CD4-positive, alpha-beta memory T cell (primary cell): ENCODE measurements at regions not wholly inside any gene's neighbourhood (a gene's known extent, or its start where the extent isn't known, plus 50 kb on each side); places are given as distances from the start of the nearest gene placed in this dataset.
"Not testable (repeated sequence)": the region's sequence is repeated elsewhere in the genome, so short reads cannot be mapped to it uniquely, and the experiment has no call there.

Experiments
- CTCF ChIA-PET: fragments of 350-600 bp; sonication (Branson Sonifier 250); formaldehyde crosslinking; loops from one replicate; lab custom pipeline; 2021; ENCODE audit warnings: inconsistent platforms; ENCODE audit not compliant: partially characterized antibody; lab: Charles Lee
- POLR2A ChIA-PET: fragments of 350-600 bp; sonication (Branson Sonifier 250); formaldehyde crosslinking; loops from one replicate; lab custom pipeline; 2021; ENCODE audit not compliant: partially characterized antibody; lab: Charles Lee
- DNase-seq, 5 donors: peaks; one replicate each; pipeline versions ENCODE4 v3.0.0 to v3.0.0-alpha.2; 2020 to 2022; ENCODE audit warnings: mixed read lengths in 1 of 5
- H3K27ac ChIP-seq: one replicate; pipeline ENCODE4 v1.7.0; 2013; ENCODE audit warnings: low read depth, low read length
- H3K27me3 ChIP-seq: 2 replicates; pipeline ENCODE4 v1.7.0; 2013; ENCODE audit warnings: mild to moderate bottlenecking, low read length, moderate library complexity; ENCODE audit not compliant: insufficient read depth
- H3K36me3 ChIP-seq: 2 replicates; pipeline ENCODE4 v1.7.0; 2013; ENCODE audit warnings: mild to moderate bottlenecking, low read length, moderate library complexity; ENCODE audit not compliant: insufficient read depth
- H3K4me1 ChIP-seq: 2 replicates; pipeline ENCODE4 v1.7.0; 2013; ENCODE audit warnings: mild to moderate bottlenecking, low read length, moderate library complexity; ENCODE audit not compliant: insufficient read depth
- H3K4me3 ChIP-seq, 2 donors: one replicate each; pipeline ENCODE4 v1.7.0; 2013; ENCODE audit warnings: low read length in 2 of 2, mild to moderate bottlenecking in 1 of 2
- H3K9me3 ChIP-seq, 2 donors: one replicate each; pipeline ENCODE4 v1.7.0; 2013; ENCODE audit warnings: low read length in 2 of 2, control low read depth in 1 of 2; ENCODE audit not compliant: control insufficient read depth in 1 of 2
- H3K27ac Mint-ChIP-seq, 7 donors: one replicate each; pipeline ENCODE4 v1.8.0; 2020 to 2021; ENCODE audit warnings: mixed read lengths in 7 of 7, mild to moderate bottlenecking in 6 of 7, inconsistent platforms in 3 of 7, moderate library complexity in 3 of 7
- H3K27me3 Mint-ChIP-seq, 2 donors: one replicate each; pipeline ENCODE4 v1.8.0; 2020 to 2021; ENCODE audit warnings: mixed read lengths in 2 of 2
- H3K36me3 Mint-ChIP-seq, 2 donors: one replicate each; pipeline ENCODE4 v1.8.0; 2020 to 2021; ENCODE audit warnings: mixed read lengths in 2 of 2, inconsistent platforms in 1 of 2, mild to moderate bottlenecking in 1 of 2
- H3K4me1 Mint-ChIP-seq, 4 donors: one replicate each; pipeline ENCODE4 v1.8.0; 2020 to 2021; ENCODE audit warnings: mixed read lengths in 4 of 4, mild to moderate bottlenecking in 1 of 4
- H3K4me3 Mint-ChIP-seq, 8 donors: one replicate each; pipeline ENCODE4 v1.8.0; 2020 to 2021; ENCODE audit warnings: mixed read lengths in 8 of 8, mild to moderate bottlenecking in 7 of 8, moderate library complexity in 6 of 8, inconsistent platforms in 3 of 8
- H3K9me3 Mint-ChIP-seq, 8 donors: one replicate each; pipeline ENCODE4 v1.8.0; 2020 to 2021; ENCODE audit warnings: mixed read lengths in 8 of 8, mild to moderate bottlenecking in 5 of 8, inconsistent platforms in 3 of 8, moderate library complexity in 1 of 8
- intact Hi-C: fragments of 100-400 bp; cut with micrococcal nuclease; formaldehyde crosslinking; loops from one replicate; pipeline ENCODE4 v1.15.1; 2023

DNA sequence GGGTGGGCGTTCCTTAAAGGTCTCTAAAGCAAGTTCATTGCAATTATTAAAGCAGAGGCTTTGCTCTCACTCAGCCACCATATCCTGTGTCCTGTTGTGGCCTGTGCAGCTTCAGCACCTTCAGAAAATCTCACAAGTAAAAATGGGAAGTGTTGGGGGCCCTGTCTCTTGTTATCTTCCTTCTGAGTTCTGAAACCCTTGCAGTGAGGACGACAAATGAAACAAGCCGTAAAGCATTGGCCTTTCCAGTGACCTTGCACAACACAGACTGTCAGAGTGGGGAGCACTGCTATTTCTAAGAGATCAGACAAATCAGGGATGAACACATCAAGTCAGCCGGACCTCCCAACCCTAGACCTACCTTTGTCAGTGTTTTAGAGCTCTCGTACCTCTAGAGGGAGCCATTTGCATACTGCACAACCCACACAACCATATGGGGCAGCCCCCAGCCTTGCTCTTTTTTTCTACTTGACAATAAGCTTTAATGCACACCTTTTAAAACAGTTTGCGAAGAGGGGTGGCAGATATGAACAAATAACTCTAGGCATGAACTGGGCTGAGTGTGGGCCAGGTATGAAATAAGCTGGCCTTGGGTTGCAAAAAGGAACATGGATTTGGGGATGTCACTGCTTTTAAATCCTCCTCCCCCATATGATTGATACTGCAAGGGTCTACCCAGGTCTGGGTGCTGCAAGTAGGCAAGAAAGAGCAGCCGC is 89.8 kb downstream of the KATNIP start:
- DNase-seq: peak in 1 of 5 donors; percentile 8
- no peaks in the 10 kb centered on the region for H3K27me3 Mint-ChIP-seq
- H3K27ac ChIP-seq: no peak overlapping the region
- no peaks in the 10 kb centered on the region for H3K9me3 ChIP-seq
- H3K36me3 ChIP-seq: no peaks in the 10 kb centered on the region
- intact Hi-C loops: no loop called here
- peaks cover 0 to 3% (median 0%) of the 10 kb centered on the region in 8 donors for H3K9me3 Mint-ChIP-seq
- H3K27me3 ChIP-seq: no peaks in the 10 kb centered on the region
- H3K4me1 Mint-ChIP-seq: peaks cover 0 to 10% (median 2%) of the 10 kb centered on the region in 4 donors
- H3K4me1 ChIP-seq: no peaks in the 10 kb centered on the region
- H3K27ac Mint-ChIP-seq: no peak overlapping the region
- no peak overlapping the region for H3K4me3 ChIP-seq
- ChIA-PET CTCF (interaction anchor here (0.6 to 1.4 kb wide), 5 partner anchors 28 to 431 kb away, joined by 3 to 7 read pairs (median 3); no protein-coding TSS in a partner anchor), POLR2A (no interaction called here)
- peaks cover 14 to 48% of the 10 kb centered on the region in 2 donors for H3K36me3 Mint-ChIP-seq
- no peak overlapping the region for H3K4me3 Mint-ChIP-seq

DNA sequence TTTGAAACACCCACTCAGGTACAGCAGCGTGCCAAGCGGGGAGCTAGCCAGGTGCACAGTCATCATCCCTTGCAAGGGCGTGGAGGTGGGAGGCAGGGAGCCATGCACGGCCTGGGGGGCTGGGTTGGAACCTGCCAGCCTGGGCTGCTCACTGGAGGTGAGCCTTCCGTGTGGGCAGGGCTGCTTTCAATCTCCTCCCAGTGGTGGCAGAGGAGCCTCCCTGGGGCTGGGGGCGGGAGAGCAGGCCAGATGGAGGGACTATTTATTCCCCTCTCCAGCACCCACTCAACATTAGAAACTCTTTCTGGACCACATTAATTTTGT is 90.3 kb downstream of the KATNIP start:
- H3K9me3 Mint-ChIP-seq: peaks cover 0 to 3% (median 0%) of the 10 kb centered on the region in 8 donors
- no peak overlapping the region for H3K27ac ChIP-seq
- no peak overlapping the region for H3K4me3 ChIP-seq
- no peak overlapping the region for H3K27ac Mint-ChIP-seq
- peaks cover 14 to 48% of the 10 kb centered on the region in 2 donors for H3K36me3 Mint-ChIP-seq
- no peak overlapping the region for H3K4me3 Mint-ChIP-seq
- peaks cover 0 to 8% (median 2%) of the 10 kb centered on the region in 4 donors for H3K4me1 Mint-ChIP-seq
- intact Hi-C loops: no loop called here
- ChIA-PET POLR2A (no interaction called here), CTCF (interaction anchor here (1.1 to 1.2 kb wide), 3 partner anchors 19 to 430 kb away, joined by 3 to 7 read pairs (median 3); no protein-coding TSS in a partner anchor)
- no peaks in the 10 kb centered on the region for H3K36me3 ChIP-seq
- no peaks in the 10 kb centered on the region for H3K27me3 Mint-ChIP-seq
- no peaks in the 10 kb centered on the region for H3K9me3 ChIP-seq
- no peak for DNase-seq
- no peaks in the 10 kb centered on the region for H3K27me3 ChIP-seq
- H3K4me1 ChIP-seq: no peaks in the 10 kb centered on the region

DNA sequence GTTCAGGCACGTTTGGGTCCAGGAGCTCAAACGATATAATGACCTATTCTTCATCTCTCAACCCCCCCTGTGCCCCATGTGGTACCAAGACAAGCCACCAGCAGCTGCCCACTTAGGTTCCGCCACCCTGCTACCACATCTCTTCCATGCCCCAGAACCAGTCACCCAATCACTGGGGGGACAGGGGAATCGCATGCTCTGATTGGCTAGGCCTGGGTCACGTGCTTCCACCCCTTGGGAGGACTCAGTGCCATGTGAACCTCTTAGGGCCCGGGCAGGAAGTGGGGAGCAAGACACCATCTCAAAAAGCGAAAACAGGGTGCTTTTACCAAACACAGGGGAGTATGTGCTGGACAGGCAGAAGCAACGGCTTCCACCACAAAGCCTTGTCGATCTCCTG is 91.3 kb downstream of the KATNIP start:
- intact Hi-C loops: no loop called here

DNA sequence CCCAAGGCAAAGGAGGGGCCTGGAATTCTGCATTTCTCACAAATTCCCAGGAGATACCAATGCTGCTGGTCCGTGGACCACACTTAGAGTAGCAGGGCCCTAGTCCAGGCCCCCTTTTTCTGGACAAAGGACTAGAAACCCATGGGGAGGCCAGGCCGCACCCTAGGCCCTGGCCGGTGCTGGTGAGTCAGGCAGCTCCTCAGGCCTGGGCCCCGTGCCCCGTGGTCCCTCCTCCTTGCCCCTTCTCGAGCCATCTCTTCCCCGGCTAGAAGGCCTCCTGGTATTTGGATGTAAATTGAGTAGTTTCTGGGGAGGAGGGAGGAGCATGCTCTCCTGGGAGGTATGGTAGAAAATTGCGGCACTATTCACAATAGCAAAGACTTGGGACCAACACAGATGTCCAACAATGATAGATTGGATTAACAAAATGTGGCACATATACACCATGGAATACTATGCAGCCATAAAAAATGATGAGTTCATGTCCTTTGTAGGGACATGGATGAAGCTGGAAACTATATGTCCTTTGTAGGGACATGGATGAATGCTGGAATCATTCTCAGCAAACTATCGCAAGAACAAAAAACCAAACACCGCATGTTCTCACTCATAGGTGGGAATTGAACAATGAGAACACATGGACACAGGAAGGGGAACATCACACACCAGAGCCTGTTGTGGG is 91.9 kb downstream of the KATNIP start:
- H3K4me3 Mint-ChIP-seq, intact Hi-C loops, H3K36me3 ChIP-seq, H3K9me3 ChIP-seq, H3K27me3 ChIP-seq, H3K9me3 Mint-ChIP-seq, H3K27ac ChIP-seq, POLR2A ChIA-PET, H3K27ac Mint-ChIP-seq, CTCF ChIA-PET, H3K4me3 ChIP-seq, H3K4me1 Mint-ChIP-seq, H3K27me3 Mint-ChIP-seq, DNase-seq, H3K4me1 ChIP-seq: not testable (repeated sequence)
- peaks cover 14 to 47% of the 10 kb centered on the region in 2 donors for H3K36me3 Mint-ChIP-seq

More for the DNA sequence above, 91.3 kb downstream of the KATNIP start:
- H3K36me3 ChIP-seq: no peaks in the 10 kb centered on the region
- Mint-ChIP-seq H3K4me3 (no peak overlapping the region), H3K27ac (no peak overlapping the region), H3K4me1 (peaks cover 0 to 5% (median 1%) of the 10 kb centered on the region in 4 donors), H3K36me3 (peaks cover 14 to 48% of the 10 kb centered on the region in 2 donors), H3K9me3 (peaks cover 0 to 3% (median 0%) of the 10 kb centered on the region in 8 donors), H3K27me3 (no peaks in the 10 kb centered on the region)
- DNase-seq: no peak
- ChIA-PET POLR2A (no interaction called here), CTCF (interaction anchor here (0.6 to 1.2 kb wide), 2 partner anchors 20 to 139 kb away, joined by 3 read pairs; no protein-coding TSS in a partner anchor)
- no peaks in the 10 kb centered on the region for H3K27me3 ChIP-seq
- no peaks in the 10 kb centered on the region for H3K9me3 ChIP-seq
- no peaks in the 10 kb centered on the region for H3K4me1 ChIP-seq
- H3K27ac ChIP-seq: no peak overlapping the region
- H3K4me3 ChIP-seq: no peak overlapping the region

DNA sequence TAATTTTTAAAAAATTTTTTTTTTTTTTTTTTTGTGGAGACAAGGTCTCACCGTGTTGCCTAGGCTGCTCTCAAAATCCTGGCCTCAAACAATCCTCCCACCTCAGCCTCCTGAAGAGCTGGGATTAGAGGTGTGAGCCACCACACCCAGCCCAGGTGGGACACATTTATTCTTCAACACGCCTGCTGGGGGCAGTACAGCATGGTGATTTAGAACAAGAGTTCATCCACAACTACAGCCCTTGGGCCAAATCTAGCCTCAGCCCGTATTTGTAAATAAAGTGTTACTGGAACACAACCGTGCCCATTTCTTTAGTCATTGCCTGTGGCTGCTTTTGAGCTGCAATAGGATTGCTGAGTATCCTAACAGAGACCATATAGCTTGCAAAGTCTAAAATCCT is 92.8 kb downstream of the KATNIP start:
- Mint-ChIP-seq H3K4me1 (no peaks in the 10 kb centered on the region), H3K27ac (no peak overlapping the region), H3K36me3 (peaks cover 10 to 42% of the 10 kb centered on the region in 2 donors), H3K4me3 (no peak overlapping the region), H3K27me3 (no peaks in the 10 kb centered on the region), H3K9me3 (peaks cover 0 to 3% (median 0%) of the 10 kb centered on the region in 8 donors)
- no peak overlapping the region for H3K27ac ChIP-seq
- no peak overlapping the region for H3K4me3 ChIP-seq
- no peaks in the 10 kb centered on the region for H3K27me3 ChIP-seq
- ChIA-PET CTCF (interaction anchor here (0.8 to 1.0 kb wide), 2 partner anchors 13 to 428 kb away, joined by 3 read pairs; no protein-coding TSS in a partner anchor), POLR2A (no interaction called here)
- H3K9me3 ChIP-seq: no peaks in the 10 kb centered on the region
- DNase-seq: peak in 1 of 5 donors; percentile 3
- H3K36me3 ChIP-seq: no peaks in the 10 kb centered on the region
- no peaks in the 10 kb centered on the region for H3K4me1 ChIP-seq
- intact Hi-C loops: no loop called here

DNA sequence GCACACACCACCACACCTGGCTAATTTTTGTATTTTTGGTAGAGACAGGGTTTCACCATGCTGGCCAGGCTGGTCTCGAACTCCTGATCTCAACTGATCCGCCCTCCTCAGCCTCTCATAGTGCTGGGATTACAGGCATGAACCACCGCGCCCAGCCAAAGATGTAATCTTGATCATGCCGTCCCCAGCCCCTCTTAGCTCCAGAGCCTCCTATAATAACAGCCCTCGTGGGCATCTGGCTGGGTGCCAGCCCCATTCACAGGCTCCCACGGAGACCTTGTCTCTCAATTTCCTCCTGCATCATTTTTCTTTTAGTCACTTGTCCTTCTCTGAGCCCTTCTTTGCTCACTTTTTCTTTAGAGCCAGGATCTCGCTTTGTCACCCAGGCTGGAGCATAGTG is 94.2 kb downstream of the KATNIP start:
- ChIA-PET CTCF (no interaction called here), POLR2A (no interaction called here)
- H3K4me3 ChIP-seq: no peak overlapping the region
- Mint-ChIP-seq H3K27me3 (no peaks in the 10 kb centered on the region), H3K36me3 (peaks cover 11 to 39% of the 10 kb centered on the region in 2 donors), H3K4me3 (no peak overlapping the region), H3K27ac (no peak overlapping the region), H3K9me3 (peaks cover 0 to 3% (median 0%) of the 10 kb centered on the region in 8 donors), H3K4me1 (no peaks in the 10 kb centered on the region)
- intact Hi-C loops: no loop called here
- H3K4me1 ChIP-seq: no peaks in the 10 kb centered on the region
- DNase-seq: no peak
- no peaks in the 10 kb centered on the region for H3K27me3 ChIP-seq
- no peaks in the 10 kb centered on the region for H3K9me3 ChIP-seq
- H3K36me3 ChIP-seq: no peaks in the 10 kb centered on the region
- no peak overlapping the region for H3K27ac ChIP-seq

DNA sequence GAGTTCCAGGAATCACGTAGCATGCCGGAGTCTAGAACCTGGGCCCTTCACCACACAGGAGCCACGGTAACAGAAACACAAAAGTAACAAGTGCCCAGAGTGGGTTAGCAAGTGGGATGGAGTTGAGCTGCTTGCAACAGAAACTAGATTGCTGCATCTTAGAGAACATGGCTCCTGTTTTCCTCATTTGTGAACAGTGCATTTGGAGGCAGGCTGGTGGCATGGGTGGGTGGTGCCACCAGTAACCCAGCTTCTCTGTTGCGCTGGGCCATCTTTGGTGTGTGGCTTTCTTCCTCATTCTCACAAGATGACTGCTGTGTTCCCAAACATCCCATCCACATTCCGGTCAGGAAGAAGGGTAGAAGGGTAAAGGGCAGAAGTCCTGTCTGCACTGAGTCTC is 95.5 kb downstream of the KATNIP start:
- CTCF ChIA-PET: interaction anchor here (0.9 kb wide), 1 partner anchor 9 kb away, joined by 4 read pairs; no protein-coding TSS in a partner anchor
- POLR2A ChIA-PET: no interaction called here
- peak overlapping the region in 1 of 7 donors; percentile 64 for H3K27ac Mint-ChIP-seq

More for the DNA sequence above, 95.5 kb downstream of the KATNIP start:
- Mint-ChIP-seq H3K9me3 (peaks cover 0 to 3% (median 0%) of the 10 kb centered on the region in 8 donors), H3K27me3 (no peaks in the 10 kb centered on the region), H3K4me1 (no peaks in the 10 kb centered on the region), H3K4me3 (no peak overlapping the region), H3K36me3 (peaks cover 10 to 38% of the 10 kb centered on the region in 2 donors)
- DNase-seq: no peak
- intact Hi-C loops: no loop called here
- H3K9me3 ChIP-seq: no peaks in the 10 kb centered on the region
- H3K4me1 ChIP-seq: no peaks in the 10 kb centered on the region
- H3K27ac ChIP-seq: no peak overlapping the region
- H3K4me3 ChIP-seq: no peak overlapping the region
- no peaks in the 10 kb centered on the region for H3K36me3 ChIP-seq
- no peaks in the 10 kb centered on the region for H3K27me3 ChIP-seq
